ENCODE measurements at regions not wholly inside any gene's neighbourhood (a gene's known extent, or its start where the extent isn't known, plus 50 kb on each side); places are given as distances from the start of the nearest gene placed in this dataset.

GRCh38 chr2:375270-375955 lies 87.5 kb upstream of the ALKAL2 start:
- POLR2A ChIA-PET: no interaction called here
- DNase-seq (ENCODE audit: extremely low spot score): no peak
- CTCF ChIA-PET: interaction anchor here (0.8 kb wide), 1 partner anchor 9 kb away, joined by 3 read pairs; no protein-coding TSS in a partner anchor
- no peak for TF ChIP-seq CTCF (IDR thresholded peaks at IDR 0.05; ENCODE audit: control extremely low read depth, extremely low read depth, low read depth, missing control alignments)

GRCh38 chr2:368386-368785 lies 80.5 kb upstream of the ALKAL2 start:
- ChIA-PET POLR2A (no interaction called here), CTCF (no interaction called here)
- no peak for TF ChIP-seq CTCF (IDR thresholded peaks at IDR 0.05; ENCODE audit: control extremely low read depth, extremely low read depth, low read depth, missing control alignments)
- DNase-seq (ENCODE audit: extremely low spot score): no peak

GRCh38 chr2:367246-367645 lies 79.4 kb upstream of the ALKAL2 start:
- no peak for TF ChIP-seq CTCF (IDR thresholded peaks at IDR 0.05; ENCODE audit: control extremely low read depth, extremely low read depth, low read depth, missing control alignments)
- no peak for DNase-seq (ENCODE audit: extremely low spot score)
- ChIA-PET CTCF (no interaction called here), POLR2A (no interaction called here)

GRCh38 chr2:366706-367105 lies 78.8 kb upstream of the ALKAL2 start:
- ChIA-PET POLR2A (no interaction called here), CTCF (no interaction called here)
- TF ChIP-seq CTCF (IDR thresholded peaks at IDR 0.05; ENCODE audit: control extremely low read depth, extremely low read depth, low read depth, missing control alignments): no peak
- no peak for DNase-seq (ENCODE audit: extremely low spot score)

- CTCF ChIA-PET: no interaction called here
Observed at GRCh38 chr2:365367-366275, 77.7 kb upstream of the ALKAL2 start.

More at GRCh38 chr2:365367-366275, 77.7 kb upstream of the ALKAL2 start:
- no peak for DNase-seq (ENCODE audit: extremely low spot score)
- POLR2A ChIA-PET: no interaction called here
- no peak for TF ChIP-seq CTCF (IDR thresholded peaks at IDR 0.05; ENCODE audit: control extremely low read depth, extremely low read depth, low read depth, missing control alignments)
